Mesenchymal stem cell (in vitro differentiated cells and primary cell): ENCODE measurements at regions not wholly inside any gene's neighbourhood (a gene's known extent, or its start where the extent isn't known, plus 50 kb on each side); places are given as distances from the start of the nearest gene placed in this dataset.

ENCODE experiments used
- DNase-seq: peaks from one replicate; pipeline ENCODE4 v3.0.0-alpha.2; 2013
- H2AFZ ChIP-seq: one replicate; pipeline ENCODE4 v1.6.1; 2013; ENCODE audit warnings: low read depth, mild to moderate bottlenecking, control low read depth, inconsistent platforms, low read length, moderate library complexity
- H2AK5ac ChIP-seq: 2 replicates; pipeline ENCODE4 v1.6.1; 2013; ENCODE audit warnings: low read length, moderate library complexity, mild to moderate bottlenecking, inconsistent platforms; ENCODE audit not compliant: severe bottlenecking
- H2BK120ac ChIP-seq: one replicate; pipeline ENCODE4 v1.6.1; 2013; ENCODE audit warnings: low read depth, mild to moderate bottlenecking, inconsistent platforms, low read length, moderate library complexity
- H2BK12ac ChIP-seq, 2 experiments: one replicate each; pipeline ENCODE4 v1.6.1; 2013; ENCODE audit warnings: inconsistent platforms in 2 of 2, low read length in 2 of 2, mild to moderate bottlenecking in 2 of 2, moderate library complexity in 2 of 2, control low read depth in 1 of 2
- H2BK15ac ChIP-seq: one replicate; pipeline ENCODE4 v1.6.1; 2013; ENCODE audit warnings: mild to moderate bottlenecking, low read depth, inconsistent platforms; ENCODE audit not compliant: poor library complexity, severe bottlenecking
- H2BK5ac ChIP-seq: 2 replicates; pipeline ENCODE4 v1.6.1; 2013; ENCODE audit warnings: low read depth, mild to moderate bottlenecking, low read length, control low read depth, inconsistent platforms; ENCODE audit not compliant: poor library complexity, severe bottlenecking
- H3K14ac ChIP-seq, 2 experiments: one replicate each; pipeline ENCODE4 v1.6.1; 2013; ENCODE audit warnings: inconsistent platforms in 2 of 2, low read length in 2 of 2, control low read depth in 1 of 2, mild to moderate bottlenecking in 1 of 2, moderate library complexity in 1 of 2
- H3K18ac ChIP-seq, 2 experiments: one replicate each; pipeline ENCODE4 v1.6.1; 2013; ENCODE audit warnings: inconsistent platforms in 2 of 2, low read length in 2 of 2, control low read depth in 1 of 2, low read depth in 1 of 2, mild to moderate bottlenecking in 1 of 2
- H3K23ac ChIP-seq, 2 experiments: one replicate each; pipeline ENCODE4 v1.6.1; 2013; ENCODE audit warnings: inconsistent platforms in 2 of 2, low read length in 2 of 2, mild to moderate bottlenecking in 2 of 2, moderate library complexity in 2 of 2, control low read depth in 1 of 2
- H3K27ac ChIP-seq: 2 replicates; pipeline ENCODE4 v1.5.1; 2013; ENCODE audit warnings: mild to moderate bottlenecking, moderate library complexity, low read length, control low read depth, inconsistent platforms; ENCODE audit not compliant: poor library complexity, severe bottlenecking
- H3K27me3 ChIP-seq, 2 experiments: 2 replicates each; pipeline versions ENCODE4 v1.6.1 to v1.7.0; 2013; ENCODE audit warnings: low read length in 2 of 2, mild to moderate bottlenecking in 2 of 2, moderate library complexity in 2 of 2, control low read depth in 1 of 2, inconsistent platforms in 1 of 2; ENCODE audit not compliant: control insufficient read depth in 1 of 2, insufficient read depth in 1 of 2
- H3K36me3 ChIP-seq, 2 experiments: 2 replicates each; pipeline versions ENCODE4 v1.6.1 to v1.7.0; 2013; ENCODE audit warnings: low read length in 2 of 2, control low read depth in 1 of 2, inconsistent platforms in 1 of 2, low read depth in 1 of 2, mild to moderate bottlenecking in 1 of 2; ENCODE audit not compliant: insufficient read depth in 2 of 2, control insufficient read depth in 1 of 2
- H3K4ac ChIP-seq, 2 experiments: one replicate each; pipeline ENCODE4 v1.6.1; 2013; ENCODE audit warnings: inconsistent platforms in 2 of 2, low read length in 2 of 2, mild to moderate bottlenecking in 2 of 2, moderate library complexity in 2 of 2, control low read depth in 1 of 2, low read depth in 1 of 2
- H3K4me1 ChIP-seq: 2 replicates; pipeline ENCODE4 v1.6.1; 2013; ENCODE audit warnings: low read depth, low read length, control low read depth; ENCODE audit not compliant: control insufficient read depth, insufficient read depth
- H3K4me2 ChIP-seq: 2 replicates; pipeline ENCODE4 v1.6.1; 2013; ENCODE audit warnings: low read length, mild to moderate bottlenecking, inconsistent platforms; ENCODE audit not compliant: poor library complexity, severe bottlenecking
- H3K4me3 ChIP-seq, 2 experiments: 2 replicates each; pipeline versions ENCODE4 v1.5.1 to v1.7.0; 2013; ENCODE audit warnings: low read length in 2 of 2, mild to moderate bottlenecking in 2 of 2, control low read depth in 1 of 2, low read depth in 1 of 2; ENCODE audit not compliant: insufficient read depth in 1 of 2
- H3K79me1 ChIP-seq: replicated peaks from 2 replicates; pipeline ENCODE4 v1.6.1; 2013; ENCODE audit warnings: mild to moderate bottlenecking, control low read depth, low read length, inconsistent platforms; ENCODE audit not compliant: poor library complexity, severe bottlenecking
- H3K9ac ChIP-seq: 2 replicates; pipeline ENCODE4 v1.7.0; 2013; ENCODE audit warnings: mild to moderate bottlenecking, low read length, moderate library complexity
- H3K9me3 ChIP-seq: 2 replicates; pipeline ENCODE4 v1.7.0; 2013; ENCODE audit warnings: mild to moderate bottlenecking, low read length; ENCODE audit not compliant: control insufficient read depth
- H4K8ac ChIP-seq: one replicate; pipeline ENCODE4 v1.6.1; 2013; ENCODE audit warnings: inconsistent platforms, mild to moderate bottlenecking, low read length, moderate library complexity
- H4K91ac ChIP-seq: one replicate; pipeline ENCODE4 v1.6.1; 2013; ENCODE audit warnings: mild to moderate bottlenecking, low read length, inconsistent platforms
- WGBS: methylation state at CpG from one replicate; pipeline ENCODE4 v1.1.7; 2013; ENCODE audit warnings: mixed read lengths; 5-methylcytosine and 5-hydroxymethylcytosine counted together

DNA sequence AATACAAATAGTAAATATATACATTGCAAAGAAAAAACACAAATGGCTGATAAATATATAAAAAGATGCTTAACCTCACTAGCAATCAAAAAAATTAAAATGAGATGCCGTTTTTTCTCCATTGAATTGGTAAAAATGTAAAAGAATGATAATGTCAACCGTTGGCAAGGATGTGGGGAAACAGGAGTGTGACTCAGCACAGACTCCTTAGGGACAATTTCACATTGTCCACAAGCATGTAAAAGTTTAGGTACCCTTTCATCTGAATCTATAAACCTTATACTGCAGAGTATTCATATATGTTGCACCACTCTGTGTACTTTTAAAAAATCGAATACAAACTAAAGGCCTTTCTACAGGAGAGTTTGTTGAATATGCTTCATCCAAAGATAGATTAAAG is 143.1 kb upstream of the RREB1 start:
- Histone ChIP-seq H3K4me3 (no peak overlapping the region), H3K14ac (no peak overlapping the region), H3K27ac (no peak overlapping the region), H3K4me1 (peaks cover 2% of the 10 kb centered on the region), H3K9me3 (no peaks in the 10 kb centered on the region), H2AFZ (no peak overlapping the region), H4K8ac (no peak overlapping the region), H3K4me2 (no peak overlapping the region), H3K23ac (no peak overlapping the region), H3K4ac (no peak overlapping the region), H2BK5ac (no peak overlapping the region), H3K18ac (no peak overlapping the region), H4K91ac (no peak overlapping the region), H3K36me3 (no peaks in the 10 kb centered on the region), H2BK15ac (no peak overlapping the region), H2BK120ac (no peak overlapping the region), H3K79me1 (no peaks in the 10 kb centered on the region), H3K9ac (no peak overlapping the region), H2BK12ac (no peak overlapping the region), H2AK5ac (no peak overlapping the region), H3K27me3 (peaks cover 0 to 6% of the 10 kb centered on the region in 2 experiments)
- 75% methylated on average over 2 of the region's 3 CpGs for WGBS
- no peak for DNase-seq

DNA sequence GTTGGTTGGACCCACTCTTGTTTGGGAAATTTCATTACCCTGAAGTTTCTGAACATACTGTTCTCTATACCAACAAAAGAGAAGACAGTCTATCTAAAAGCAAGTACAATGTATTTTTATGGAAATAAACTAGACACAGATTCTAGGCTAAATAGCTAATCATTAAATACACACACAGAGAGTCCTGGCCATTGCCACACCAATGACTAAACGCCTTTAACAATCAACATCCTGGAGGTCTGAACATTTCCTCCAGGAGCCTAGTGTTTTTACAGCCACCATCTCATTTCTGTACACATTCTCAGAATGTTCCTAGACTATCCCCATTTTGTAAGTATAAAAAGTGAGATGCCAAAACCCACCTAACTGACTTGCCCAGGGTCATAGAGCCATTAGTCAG is 141.6 kb upstream of the RREB1 start:
- Histone ChIP-seq H3K18ac (no peak overlapping the region), H3K4me3 (no peak overlapping the region), H3K27ac (no peak overlapping the region), H2BK120ac (no peak overlapping the region), H3K36me3 (no peaks in the 10 kb centered on the region), H3K4me1 (peaks cover 6% of the 10 kb centered on the region), H2AK5ac (no peak overlapping the region), H2BK5ac (no peak overlapping the region), H4K8ac (no peak overlapping the region), H2BK12ac (no peak overlapping the region), H3K4ac (no peak overlapping the region), H2AFZ (no peak overlapping the region), H3K14ac (no peak overlapping the region), H3K4me2 (no peak overlapping the region), H2BK15ac (no peak overlapping the region), H4K91ac (no peak overlapping the region), H3K27me3 (peaks cover 0 to 14% of the 10 kb centered on the region in 2 experiments), H3K79me1 (no peaks in the 10 kb centered on the region), H3K9ac (no peak overlapping the region), H3K23ac (no peak overlapping the region), H3K9me3 (no peaks in the 10 kb centered on the region)
- DNase-seq: no peak
- 69% methylated on average over 1 of the region's 1 CpG for WGBS

- Histone ChIP-seq H2BK120ac (no peak overlapping the region), H3K4me2 (no peak overlapping the region), H3K4ac (no peak overlapping the region), H3K27ac (no peak overlapping the region), H3K9me3 (no peaks in the 10 kb centered on the region), H3K9ac (no peak overlapping the region), H3K4me1 (peaks cover 6% of the 10 kb centered on the region), H3K14ac (no peak overlapping the region), H2AFZ (no peak overlapping the region), H4K8ac (no peak overlapping the region), H3K18ac (no peak overlapping the region), H3K4me3 (no peak overlapping the region), H2AK5ac (peak overlapping the region; percentile 27), H3K79me1 (no peaks in the 10 kb centered on the region), H4K91ac (no peak overlapping the region), H2BK12ac (no peak overlapping the region), H2BK15ac (no peak overlapping the region), H3K23ac (no peak overlapping the region), H3K27me3 (peaks cover 0 to 14% of the 10 kb centered on the region in 2 experiments), H3K36me3 (no peaks in the 10 kb centered on the region), H2BK5ac (peak overlapping the region; percentile 63)
- DNase-seq: no peak
- 92% methylated on average over 4 of the region's 4 CpGs for WGBS
These were observed 141.2 kb upstream of the RREB1 start for GRCh38 chr6:6966569-6966968.

DNA sequence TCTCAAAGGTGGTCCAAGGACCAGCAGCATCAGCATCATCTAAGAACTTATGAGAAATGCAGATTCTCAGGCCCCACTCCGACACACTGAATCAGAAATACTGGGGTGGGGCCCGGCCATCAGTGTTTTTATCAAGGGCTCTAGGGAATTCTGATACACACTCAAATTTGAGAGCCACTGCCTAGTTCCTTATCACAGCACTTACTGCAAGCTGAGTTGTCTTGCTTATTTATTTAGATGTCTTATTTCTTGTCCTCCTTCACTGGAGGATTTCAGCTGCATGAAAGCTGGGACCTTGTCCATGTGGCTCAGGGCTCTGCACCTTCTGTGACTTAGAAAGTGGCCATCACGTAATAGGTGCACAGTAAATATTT is 139.4 kb upstream of the RREB1 start:
- Histone ChIP-seq H4K91ac (no peak overlapping the region), H2BK5ac (no peak overlapping the region), H2AK5ac (no peak overlapping the region), H3K79me1 (no peaks in the 10 kb centered on the region), H3K27me3 (peaks cover 0 to 14% of the 10 kb centered on the region in 2 experiments), H4K8ac (no peak overlapping the region), H2BK12ac (no peak overlapping the region), H2BK120ac (no peak overlapping the region), H3K4me3 (no peak overlapping the region), H2BK15ac (no peak overlapping the region), H3K36me3 (no peaks in the 10 kb centered on the region), H3K14ac (no peak overlapping the region), H3K4me1 (peaks cover 6% of the 10 kb centered on the region), H3K18ac (no peak overlapping the region), H3K4me2 (no peak overlapping the region), H3K9me3 (no peaks in the 10 kb centered on the region), H3K23ac (no peak overlapping the region), H3K4ac (no peak overlapping the region), H3K9ac (no peak overlapping the region), H2AFZ (no peak overlapping the region), H3K27ac (no peak overlapping the region)
- 89% methylated on average over 3 of the region's 3 CpGs for WGBS
- peak; percentile 3 for DNase-seq
